Ishikawa (cell line): ENCODE measurements at regions not wholly inside any gene's neighbourhood (a gene's known extent, or its start where the extent isn't known, plus 50 kb on each side); places are given as distances from the start of the nearest gene placed in this dataset.

Experiments used
- CEBPB ChIP-seq: IDR thresholded peaks from 2 replicates; pipeline ENCODE4 v1.6.1; 2012
- CREB1 ChIP-seq: IDR thresholded peaks from 2 replicates; pipeline ENCODE4 v1.6.1; 2012; ENCODE audit warnings: low read depth
- EGR1 ChIP-seq: IDR thresholded peaks from 2 replicates; pipeline ENCODE4 v1.6.1; 2012
- EP300 ChIP-seq: IDR thresholded peaks from 2 replicates; pipeline ENCODE4 v1.6.1; 2012; ENCODE audit warnings: borderline replicate concordance
- FOXM1 ChIP-seq: IDR thresholded peaks from 2 replicates; pipeline ENCODE4 v1.6.1; 2012; ENCODE audit warnings: low read depth, borderline replicate concordance
- MAX ChIP-seq: IDR thresholded peaks from 2 replicates; pipeline ENCODE4 v1.6.1; 2012
- NFIC ChIP-seq: IDR thresholded peaks from 2 replicates; pipeline ENCODE4 v1.6.1; 2012
- RAD21 ChIP-seq: IDR thresholded peaks from 2 replicates; pipeline ENCODE4 v1.6.1; 2012; ENCODE audit warnings: low read depth
- REST ChIP-seq: IDR thresholded peaks from 2 replicates; pipeline ENCODE4 v1.6.1; 2012; ENCODE audit warnings: low read depth, mild to moderate bottlenecking
- TAF1 ChIP-seq: IDR thresholded peaks from 2 replicates; pipeline ENCODE4 v1.6.1; 2012; ENCODE audit warnings: low read depth, mild to moderate bottlenecking
- TCF12 ChIP-seq: IDR thresholded peaks from 2 replicates; pipeline ENCODE4 v1.6.1; 2012; ENCODE audit warnings: low read depth
- TEAD4 ChIP-seq: IDR thresholded peaks from 2 replicates; pipeline ENCODE4 v1.6.1; 2012
- USF1 ChIP-seq: IDR thresholded peaks from 2 replicates; pipeline ENCODE4 v1.6.1; 2012
- YY1 ChIP-seq: IDR thresholded peaks from 2 replicates; pipeline ENCODE4 v1.6.1; 2012; ENCODE audit warnings: low read depth
- ZBTB7A ChIP-seq: IDR thresholded peaks from 2 replicates; pipeline ENCODE4 v1.6.1; 2012; ENCODE audit warnings: low read depth

- TF ChIP-seq USF1 (no peak), NFIC (no peak), MAX (no peak), FOXM1 (no peak), TEAD4 (no peak), EGR1 (no peak), YY1 (no peak), TAF1 (no peak), EP300 (no peak), CREB1 (no peak)
Measured at GRCh38 chr12:70052476-70052875, 190.8 kb upstream of the CNOT2 start.

GRCh38 chr12:70052931-70053497 lies 190.2 kb upstream of the CNOT2 start:
- peak; percentile 46; the same call in 1 of the 2 replicates for TF ChIP-seq TEAD4
- no peak for TF ChIP-seq NFIC
- TF ChIP-seq CEBPB = peak; percentile 99
- no peak for TF ChIP-seq FOXM1
- TF ChIP-seq TCF12 = no peak

- no peak for TF ChIP-seq CREB1
- TF ChIP-seq CEBPB = no peak
- no peak for TF ChIP-seq FOXM1
- no peak for TF ChIP-seq EP300
- no peak for TF ChIP-seq TAF1
- no peak for TF ChIP-seq TCF12
- TF ChIP-seq ZBTB7A = no peak
- TF ChIP-seq NFIC = no peak
- TF ChIP-seq YY1 = no peak
- no peak for TF ChIP-seq TEAD4
- no peak for TF ChIP-seq REST
- no peak for TF ChIP-seq EGR1
- TF ChIP-seq MAX = no peak
- no peak for TF ChIP-seq RAD21
- no peak for TF ChIP-seq USF1
Measured at GRCh38 chr12:70059373-70059772, 183.9 kb upstream of the CNOT2 start.

- TF ChIP-seq CEBPB (no peak), TCF12 (no peak), EP300 (no peak), REST (no peak), YY1 (no peak), ZBTB7A (no peak), RAD21 (no peak), TAF1 (no peak), NFIC (no peak), TEAD4 (no peak), FOXM1 (no peak), MAX (no peak), EGR1 (no peak), CREB1 (no peak), USF1 (no peak)
Measured at GRCh38 chr12:70060634-70061033, 182.6 kb upstream of the CNOT2 start.

- TF ChIP-seq CREB1 = no peak
- TF ChIP-seq YY1 = no peak
- TF ChIP-seq NFIC = no peak
- no peak for TF ChIP-seq EGR1
- no peak for TF ChIP-seq MAX
- no peak for TF ChIP-seq USF1
- no peak for TF ChIP-seq ZBTB7A
- no peak for TF ChIP-seq RAD21
- no peak for TF ChIP-seq CEBPB
- no peak for TF ChIP-seq TAF1
- TF ChIP-seq REST = no peak
- no peak for TF ChIP-seq TCF12
- TF ChIP-seq TEAD4 = no peak
- TF ChIP-seq FOXM1 = no peak
- TF ChIP-seq EP300 = no peak
Measured at GRCh38 chr12:70068743-70069142, 174.5 kb upstream of the CNOT2 start.
